ENCODE measurements at regions not wholly inside any gene's neighbourhood (a gene's known extent, or its start where the extent isn't known, plus 50 kb on each side); places are given as distances from the start of the nearest gene placed in this dataset.

DNA sequence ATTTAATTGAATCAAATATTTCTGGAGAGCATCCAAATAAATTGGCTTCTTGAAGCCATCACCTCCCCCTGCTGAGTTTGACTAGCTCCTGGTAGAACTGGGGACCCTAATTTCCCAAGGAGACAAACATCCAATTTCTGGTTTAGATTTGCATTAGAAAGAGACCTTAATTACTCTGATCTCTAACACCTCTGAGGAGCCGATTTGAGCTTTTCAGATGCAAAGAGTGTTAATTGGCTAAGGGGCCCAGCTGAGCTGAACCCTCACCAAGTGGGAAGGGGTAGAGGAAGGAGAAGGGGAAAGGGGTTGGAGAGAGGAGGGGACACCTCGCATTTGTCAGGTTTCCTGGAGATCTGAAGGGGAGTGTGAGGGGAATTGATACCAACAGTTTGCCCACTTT is 145.4 kb upstream of the SHB start:
- Mint-ChIP-seq H3K27me3 (peaks cover 10% of the 10 kb centered on the region), H3K4me3 (no peak overlapping the region), H3K4me1 (no peaks in the 10 kb centered on the region), H3K9me3 (no peaks in the 10 kb centered on the region), H3K27ac (no peak overlapping the region), H3K36me3 (ENCODE audit: low read depth) (no peaks in the 10 kb centered on the region)
- POLR2A ChIA-PET, result no interaction called here
- CTCF ChIA-PET, result no interaction called here
- no peak for DNase-seq

DNA sequence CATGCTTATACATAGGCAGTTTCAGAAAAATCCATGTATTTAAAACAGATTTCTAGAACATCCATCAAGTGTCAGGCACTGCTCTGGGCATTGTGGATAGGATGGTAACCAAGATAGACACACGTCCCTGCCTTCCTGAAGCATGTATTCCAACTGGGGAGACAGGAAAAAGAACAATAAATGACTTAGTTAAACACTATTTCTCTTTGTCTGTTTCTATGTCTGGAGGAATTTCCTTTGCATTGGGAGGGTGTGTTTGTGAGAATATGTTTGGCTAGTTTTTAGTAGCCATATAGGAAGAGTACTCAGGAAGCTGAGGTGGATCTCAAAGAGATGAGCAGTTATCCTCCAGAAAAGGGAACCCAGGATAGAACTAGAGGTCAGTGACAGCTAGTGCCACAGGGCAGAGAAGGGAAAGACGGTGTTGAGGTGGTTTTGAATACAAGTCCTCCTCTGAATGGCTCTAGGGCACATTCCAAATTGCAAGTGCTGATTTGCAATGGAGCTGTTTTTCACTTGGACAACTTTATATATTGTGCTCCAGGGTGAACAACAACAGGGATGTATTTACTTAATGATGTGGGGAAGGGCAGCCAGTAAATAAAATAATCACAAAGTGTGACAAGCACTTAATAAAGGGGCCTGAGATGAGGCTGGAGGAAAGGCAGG is 144.7 kb upstream of the SHB start:
- no peaks in the 10 kb centered on the region for H3K4me1 Mint-ChIP-seq
- DNase-seq, result no peak
- H3K4me3 Mint-ChIP-seq, result no peak overlapping the region
- H3K36me3 Mint-ChIP-seq (ENCODE audit: low read depth), result no peaks in the 10 kb centered on the region
- no peak overlapping the region for H3K27ac Mint-ChIP-seq
- POLR2A ChIA-PET, result no interaction called here
- H3K9me3 Mint-ChIP-seq, result no peaks in the 10 kb centered on the region
- CTCF ChIA-PET, result no interaction called here
- H3K27me3 Mint-ChIP-seq, result peaks cover 9% of the 10 kb centered on the region

DNA sequence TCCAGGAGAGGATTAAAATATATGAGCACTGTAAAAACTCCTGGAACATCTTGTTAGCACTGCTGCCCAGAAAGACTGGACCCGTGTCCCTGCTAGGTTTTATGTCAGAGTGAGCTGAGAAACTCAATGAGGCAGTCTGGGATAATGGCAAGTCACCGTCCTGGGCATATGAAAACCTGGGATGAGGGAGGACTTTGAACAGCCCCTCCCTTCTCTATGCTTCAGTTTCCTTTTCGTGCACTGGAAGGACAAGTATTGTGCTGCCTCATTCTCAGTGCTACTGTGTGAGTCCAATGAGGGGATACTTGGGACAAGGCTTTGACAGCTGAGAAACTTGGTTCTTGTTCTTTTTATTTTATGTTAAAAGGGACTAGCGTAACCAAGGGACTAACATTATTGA is 143.0 kb upstream of the SHB start:
- CTCF ChIA-PET, result interaction anchor here (0.6 kb wide), 1 partner anchor 16 kb away, joined by 4 read pairs; no protein-coding TSS in a partner anchor
- no peak overlapping the region for H3K27ac Mint-ChIP-seq
- H3K9me3 Mint-ChIP-seq, result no peaks in the 10 kb centered on the region
- H3K27me3 Mint-ChIP-seq, result peaks cover 9% of the 10 kb centered on the region
- H3K4me3 Mint-ChIP-seq, result no peak overlapping the region
- H3K4me1 Mint-ChIP-seq, result no peaks in the 10 kb centered on the region
- DNase-seq, result no peak
- H3K36me3 Mint-ChIP-seq (ENCODE audit: low read depth), result no peaks in the 10 kb centered on the region
- POLR2A ChIA-PET, result no interaction called here

- ChIA-PET POLR2A (no interaction called here), CTCF (interaction anchor here (0.7 kb wide), 1 partner anchor 110 kb away, joined by 3 read pairs; no protein-coding TSS in a partner anchor)
- Mint-ChIP-seq H3K9me3 (no peaks in the 10 kb centered on the region), H3K27me3 (peaks cover 9% of the 10 kb centered on the region), H3K4me1 (no peaks in the 10 kb centered on the region), H3K36me3 (ENCODE audit: low read depth) (no peaks in the 10 kb centered on the region), H3K4me3 (no peak overlapping the region), H3K27ac (no peak overlapping the region)
- DNase-seq, result no peak
These were observed 142.0 kb upstream of the SHB start for GRCh38 chr9:38211002-38211401.

DNA sequence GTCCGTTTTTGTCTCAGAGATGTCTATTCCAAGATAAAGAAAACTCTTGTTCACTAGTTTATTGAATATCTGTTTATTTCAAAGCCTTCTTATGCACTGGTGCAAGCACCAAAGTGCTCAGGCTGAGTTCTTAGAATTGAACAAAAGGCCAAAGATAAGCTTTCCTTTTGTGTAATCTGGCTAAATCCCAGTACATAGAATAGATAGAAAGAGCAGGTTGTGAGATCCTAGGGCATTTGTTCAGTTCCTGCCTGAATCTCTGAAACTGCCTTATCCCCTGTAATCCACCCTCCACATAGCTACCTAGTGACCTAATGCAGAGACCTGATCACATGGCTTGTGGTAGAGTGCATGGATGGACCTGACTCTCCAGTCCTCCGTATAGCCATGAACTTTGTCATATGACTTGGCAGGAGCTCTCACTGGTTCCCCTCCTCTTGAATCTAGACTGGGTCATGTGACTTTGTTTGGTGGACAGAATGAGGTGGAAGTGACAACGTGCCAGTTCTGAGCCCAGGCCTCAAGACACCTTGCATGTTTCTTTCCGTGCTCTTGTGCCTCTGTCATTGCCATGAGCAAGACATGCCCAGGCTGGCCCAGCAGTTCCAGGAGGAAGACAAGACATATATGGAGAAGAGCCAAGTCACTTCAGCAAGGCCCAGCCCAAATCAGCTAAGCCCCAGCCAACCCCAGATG is 139.3 kb upstream of the SHB start:
- DNase-seq, result no peak
- Mint-ChIP-seq H3K27ac (no peak overlapping the region), H3K4me3 (no peak overlapping the region), H3K9me3 (no peaks in the 10 kb centered on the region), H3K4me1 (no peaks in the 10 kb centered on the region), H3K27me3 (no peaks in the 10 kb centered on the region), H3K36me3 (ENCODE audit: low read depth) (no peaks in the 10 kb centered on the region)
- ChIA-PET CTCF (no interaction called here), POLR2A (no interaction called here)

DNA sequence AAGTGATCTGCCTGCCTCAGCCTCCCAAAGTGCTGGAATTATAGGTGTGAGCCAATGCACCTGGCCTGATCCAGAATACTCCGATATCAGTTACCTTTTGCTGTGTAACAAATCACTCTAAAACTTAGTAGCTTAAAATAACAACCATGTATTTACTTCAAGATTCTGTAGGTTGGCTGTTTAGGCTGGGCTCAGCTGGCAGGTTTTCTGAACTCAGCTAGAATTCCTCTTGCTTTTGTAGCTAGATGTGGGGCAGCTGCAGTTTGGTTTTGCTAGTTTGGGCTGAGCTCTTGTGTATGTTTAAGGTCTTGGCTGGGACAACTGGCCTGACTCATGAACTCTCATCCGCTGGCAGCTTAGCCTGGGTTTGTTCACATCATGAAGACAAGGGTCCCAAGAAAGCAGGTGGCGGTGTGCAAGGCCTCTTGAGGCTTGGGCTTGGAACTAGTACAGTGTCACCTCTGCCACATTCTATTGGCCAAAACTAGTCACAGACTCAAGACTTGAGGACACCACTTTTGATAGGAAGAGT is 138.3 kb upstream of the SHB start:
- Mint-ChIP-seq H3K4me1 (no peaks in the 10 kb centered on the region), H3K27ac (no peak overlapping the region), H3K9me3 (no peaks in the 10 kb centered on the region), H3K36me3 (ENCODE audit: low read depth) (no peaks in the 10 kb centered on the region), H3K4me3 (no peak overlapping the region), H3K27me3 (peaks cover under 1% of the 10 kb centered on the region)
- POLR2A ChIA-PET, result no interaction called here
- CTCF ChIA-PET, result no interaction called here
- DNase-seq, result no peak

- Mint-ChIP-seq H3K27ac (no peak overlapping the region), H3K4me1 (no peaks in the 10 kb centered on the region), H3K27me3 (peaks cover 2% of the 10 kb centered on the region), H3K9me3 (no peaks in the 10 kb centered on the region), H3K4me3 (no peak overlapping the region), H3K36me3 (ENCODE audit: low read depth) (no peaks in the 10 kb centered on the region)
- ChIA-PET CTCF (no interaction called here), POLR2A (no interaction called here)
- no peak for DNase-seq
These were observed 136.3 kb upstream of the SHB start for GRCh38 chr9:38205279-38205678.

GRCh38 chr9:38202336-38202938 is 133.4 kb upstream of the SHB start:
- CTCF ChIA-PET, result no interaction called here
- DNase-seq, result no peak
- H3K9me3 Mint-ChIP-seq, result no peaks in the 10 kb centered on the region
- POLR2A ChIA-PET, result no interaction called here
- H3K4me1 Mint-ChIP-seq, result no peaks in the 10 kb centered on the region
- no peak overlapping the region for H3K4me3 Mint-ChIP-seq
- no peaks in the 10 kb centered on the region for H3K36me3 Mint-ChIP-seq (ENCODE audit: low read depth)
- H3K27me3 Mint-ChIP-seq, result peaks cover 2% of the 10 kb centered on the region
- H3K27ac Mint-ChIP-seq, result no peak overlapping the region

DNA sequence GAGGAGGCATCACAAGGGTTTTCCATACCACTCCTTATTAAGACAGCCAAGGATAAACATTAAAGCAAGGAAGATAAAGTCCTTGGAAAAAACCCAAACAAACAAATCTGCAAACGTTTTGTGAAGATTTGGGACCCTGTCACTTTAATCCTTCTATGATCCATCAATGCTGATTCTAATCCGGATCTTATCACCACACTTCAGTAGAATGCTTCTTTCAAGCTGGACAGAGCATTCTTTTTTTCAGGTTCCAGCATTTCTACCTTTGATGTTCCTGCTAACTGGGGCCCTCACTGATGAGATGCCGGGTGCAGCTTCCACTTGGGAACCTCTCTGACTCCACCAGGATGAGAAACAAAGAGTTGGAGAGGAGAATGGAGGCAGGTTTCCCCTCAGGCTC is 132.8 kb upstream of the SHB start:
- H3K4me1 Mint-ChIP-seq, result no peaks in the 10 kb centered on the region
- peaks cover 2% of the 10 kb centered on the region for H3K27me3 Mint-ChIP-seq
- H3K4me3 Mint-ChIP-seq, result no peak overlapping the region
- no peaks in the 10 kb centered on the region for H3K36me3 Mint-ChIP-seq (ENCODE audit: low read depth)
- no peak for DNase-seq
- ChIA-PET POLR2A (no interaction called here), CTCF (no interaction called here)
- H3K27ac Mint-ChIP-seq, result no peak overlapping the region
- no peaks in the 10 kb centered on the region for H3K9me3 Mint-ChIP-seq

GRCh38 chr9:38200431-38200830 is 131.4 kb upstream of the SHB start:
- POLR2A ChIA-PET, result no interaction called here
- H3K27ac Mint-ChIP-seq, result no peak overlapping the region
- DNase-seq, result no peak
- H3K27me3 Mint-ChIP-seq, result peaks cover 2% of the 10 kb centered on the region
- no peaks in the 10 kb centered on the region for H3K9me3 Mint-ChIP-seq
- no peaks in the 10 kb centered on the region for H3K36me3 Mint-ChIP-seq (ENCODE audit: low read depth)
- H3K4me1 Mint-ChIP-seq, result no peaks in the 10 kb centered on the region
- CTCF ChIA-PET, result no interaction called here
- H3K4me3 Mint-ChIP-seq, result no peak overlapping the region

DNA sequence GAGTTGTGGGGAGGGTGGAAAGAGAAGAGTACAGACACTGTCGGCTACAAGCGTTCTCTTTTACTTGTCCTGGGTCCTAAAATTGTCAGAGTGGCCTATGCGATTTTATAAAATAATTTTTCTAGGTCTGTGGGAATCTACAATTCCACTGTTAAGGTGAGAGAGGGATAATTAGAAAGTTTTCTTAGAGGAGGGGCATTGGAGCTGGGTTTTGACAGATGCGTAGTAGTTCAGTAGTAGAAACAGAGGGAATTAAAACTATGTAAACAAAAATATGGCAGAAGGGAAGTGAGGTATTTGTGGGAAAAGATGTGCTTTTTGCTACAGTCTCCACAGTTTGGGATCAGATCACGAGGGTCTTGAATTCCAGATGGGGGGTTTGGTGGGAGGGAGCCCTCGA is 129.1 kb upstream of the SHB start:
- Mint-ChIP-seq H3K4me3 (no peak overlapping the region), H3K4me1 (no peaks in the 10 kb centered on the region), H3K36me3 (ENCODE audit: low read depth) (no peaks in the 10 kb centered on the region), H3K27me3 (peaks cover 2% of the 10 kb centered on the region), H3K9me3 (no peaks in the 10 kb centered on the region), H3K27ac (no peak overlapping the region)
- no peak for DNase-seq
- POLR2A ChIA-PET, result no interaction called here
- CTCF ChIA-PET, result no interaction called here

GRCh38 chr9:38196714-38197113 is 127.7 kb upstream of the SHB start:
- H3K4me3 Mint-ChIP-seq, result no peak overlapping the region
- no peaks in the 10 kb centered on the region for H3K9me3 Mint-ChIP-seq
- H3K36me3 Mint-ChIP-seq (ENCODE audit: low read depth), result no peaks in the 10 kb centered on the region
- H3K27me3 Mint-ChIP-seq, result no peaks in the 10 kb centered on the region
- no peak for DNase-seq
- ChIA-PET CTCF (interaction anchor here (0.6 kb wide), 1 partner anchor 15 kb away, joined by 4 read pairs; no protein-coding TSS in a partner anchor), POLR2A (no interaction called here)
- H3K27ac Mint-ChIP-seq, result no peak overlapping the region
- H3K4me1 Mint-ChIP-seq, result no peaks in the 10 kb centered on the region

- H3K4me1 Mint-ChIP-seq, result no peaks in the 10 kb centered on the region
- H3K27ac Mint-ChIP-seq, result no peak overlapping the region
- POLR2A ChIA-PET, result no interaction called here
- CTCF ChIA-PET, result no interaction called here
- no peaks in the 10 kb centered on the region for H3K27me3 Mint-ChIP-seq
- DNase-seq, result no peak
- H3K9me3 Mint-ChIP-seq, result no peaks in the 10 kb centered on the region
- H3K4me3 Mint-ChIP-seq, result no peak overlapping the region
- no peaks in the 10 kb centered on the region for H3K36me3 Mint-ChIP-seq (ENCODE audit: low read depth)
These were observed 126.7 kb upstream of the SHB start for GRCh38 chr9:38195737-38196161.

GRCh38 chr9:38194870-38195269 is 125.8 kb upstream of the SHB start:
- no peaks in the 10 kb centered on the region for H3K27me3 Mint-ChIP-seq
- ChIA-PET POLR2A (no interaction called here), CTCF (interaction anchor here (1.3 kb wide), 1 partner anchor 107 kb away, joined by 3 read pairs; no protein-coding TSS in a partner anchor)
- no peak for DNase-seq
- H3K4me1 Mint-ChIP-seq, result no peaks in the 10 kb centered on the region
- no peak overlapping the region for H3K27ac Mint-ChIP-seq
- no peaks in the 10 kb centered on the region for H3K9me3 Mint-ChIP-seq
- H3K4me3 Mint-ChIP-seq, result no peak overlapping the region
- no peaks in the 10 kb centered on the region for H3K36me3 Mint-ChIP-seq (ENCODE audit: low read depth)
